T1000 (cell line): ENCODE measurements at regions not wholly inside any gene's neighbourhood (a gene's known extent, or its start where the extent isn't known, plus 50 kb on each side); places are given as distances from the start of the nearest gene placed in this dataset.

ENCODE experiments used
- DNase-seq: peaks from one replicate; lab custom pipeline; 2025; ENCODE audit warnings: mixed read lengths; lab: John Stamatoyannopoulos, UW

DNA sequence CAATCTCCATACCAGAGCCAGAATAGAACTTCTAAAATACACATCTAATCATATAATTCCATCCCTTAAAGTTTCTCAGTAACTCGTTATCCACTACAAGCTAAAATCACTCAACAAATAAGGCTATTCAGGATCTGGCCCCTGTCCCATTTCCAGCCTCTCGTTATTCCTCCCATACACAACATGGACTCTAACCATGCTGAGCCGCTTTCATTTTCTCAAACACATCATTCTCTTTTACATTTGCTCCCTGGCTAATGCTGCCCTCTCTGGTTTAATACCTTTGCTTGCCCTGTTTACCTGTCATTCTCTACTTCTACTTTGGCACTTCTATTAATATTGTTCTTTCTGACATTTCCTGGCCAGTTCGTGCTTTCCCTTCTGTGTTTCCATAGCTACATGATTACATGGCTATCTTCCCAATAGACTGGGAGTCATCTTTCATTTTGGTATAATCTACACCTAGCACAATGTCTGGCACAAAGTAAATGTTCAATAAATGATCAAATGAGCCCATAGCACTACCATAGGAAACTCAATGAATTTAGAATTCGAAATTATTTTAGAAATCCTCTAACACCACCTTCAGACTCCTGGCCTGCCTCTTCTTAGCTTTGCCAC lies 163.6 kb upstream of the VRK2 start:
- DNase-seq: peak; percentile 1

DNA sequence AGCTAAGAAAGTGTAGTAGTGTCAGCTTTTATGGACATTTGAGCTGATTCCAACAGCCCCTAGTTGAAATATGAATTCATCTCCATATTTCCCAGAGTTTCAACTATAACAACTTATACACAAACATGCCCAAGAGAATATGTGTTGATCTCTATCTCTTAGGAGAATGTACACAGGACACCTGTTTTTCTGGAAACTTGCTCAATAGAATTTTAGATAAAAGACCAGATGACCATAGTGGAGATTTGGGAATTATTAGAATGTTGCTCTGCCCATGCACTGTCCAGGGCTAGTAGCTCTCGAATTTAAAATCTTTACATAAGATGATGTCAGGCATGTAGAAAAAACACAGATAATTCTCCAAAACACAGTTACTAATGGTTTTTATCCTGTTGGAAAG lies 162.3 kb upstream of the VRK2 start:
- DNase-seq: no peak

DNA sequence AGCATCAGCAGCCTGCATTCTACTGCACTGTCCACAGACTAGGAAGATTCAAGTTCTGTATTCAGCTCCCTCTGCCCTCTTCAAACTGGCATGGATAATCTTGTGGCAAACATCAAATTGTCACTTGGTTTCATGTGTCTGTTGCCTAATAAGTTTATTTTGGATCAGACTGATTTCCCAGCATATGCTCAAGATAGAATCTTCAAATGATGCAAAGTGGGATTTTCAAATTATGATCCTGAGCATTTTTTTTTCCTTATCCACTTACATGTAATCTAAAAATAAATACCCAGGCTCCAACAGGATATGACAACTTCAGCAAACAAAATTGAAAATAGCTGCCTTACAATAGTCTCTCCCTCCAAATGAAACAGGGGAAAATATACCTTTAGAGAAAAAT lies 160.9 kb upstream of the VRK2 start:
- no peak for DNase-seq

DNA sequence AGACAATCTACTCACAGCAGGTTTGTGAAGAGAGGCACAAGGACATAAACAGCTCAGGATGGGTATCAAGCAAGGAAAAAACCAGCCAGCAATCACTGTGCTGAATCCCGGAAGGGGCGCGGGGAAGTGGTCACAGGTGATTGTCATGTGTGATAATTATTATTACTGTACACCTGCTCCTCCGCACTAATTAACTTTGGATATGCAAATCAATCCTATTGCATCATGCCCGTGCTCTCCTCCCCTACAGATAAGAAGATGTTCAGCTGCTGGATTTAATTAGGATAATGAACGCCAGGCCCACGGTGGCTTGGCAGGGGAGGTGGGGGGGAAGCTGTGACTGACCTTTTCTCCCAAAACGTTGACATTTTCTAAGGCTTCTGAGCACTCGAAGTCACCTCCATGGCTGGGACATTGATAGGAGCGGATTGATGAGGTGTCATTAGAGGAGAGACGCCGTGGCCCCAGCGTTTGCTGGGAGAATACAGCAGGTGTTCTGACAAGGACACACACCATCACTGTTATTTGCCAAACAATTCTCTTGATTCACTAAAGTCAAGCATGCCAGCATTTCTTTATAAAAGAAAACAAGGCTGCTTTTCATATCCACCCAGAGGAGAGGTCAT lies 160.3 kb upstream of the VRK2 start:
- DNase-seq: no peak

DNA sequence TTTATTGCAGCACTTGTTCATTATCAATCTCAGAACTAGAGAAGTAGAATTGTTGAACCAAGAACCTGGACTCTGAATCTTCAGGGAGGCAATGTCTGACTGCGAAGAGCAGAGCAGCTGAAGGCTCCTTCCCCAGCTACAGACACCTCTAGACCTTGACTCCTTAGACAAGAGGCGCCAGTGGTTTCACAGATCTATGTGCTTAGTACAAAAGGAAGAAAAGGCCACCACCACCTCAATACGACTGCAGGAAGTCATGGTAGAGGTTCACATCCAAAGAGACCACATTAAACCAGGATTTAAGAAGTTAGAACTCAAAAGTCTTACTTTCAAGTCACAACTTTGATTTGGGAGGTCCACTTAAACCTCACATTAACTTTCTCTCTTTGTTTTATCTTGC lies 158.1 kb upstream of the VRK2 start:
- no peak for DNase-seq

GRCh38 chr2:57890464-57890863 lies 156.1 kb upstream of the VRK2 start:
- no peak for DNase-seq

DNA sequence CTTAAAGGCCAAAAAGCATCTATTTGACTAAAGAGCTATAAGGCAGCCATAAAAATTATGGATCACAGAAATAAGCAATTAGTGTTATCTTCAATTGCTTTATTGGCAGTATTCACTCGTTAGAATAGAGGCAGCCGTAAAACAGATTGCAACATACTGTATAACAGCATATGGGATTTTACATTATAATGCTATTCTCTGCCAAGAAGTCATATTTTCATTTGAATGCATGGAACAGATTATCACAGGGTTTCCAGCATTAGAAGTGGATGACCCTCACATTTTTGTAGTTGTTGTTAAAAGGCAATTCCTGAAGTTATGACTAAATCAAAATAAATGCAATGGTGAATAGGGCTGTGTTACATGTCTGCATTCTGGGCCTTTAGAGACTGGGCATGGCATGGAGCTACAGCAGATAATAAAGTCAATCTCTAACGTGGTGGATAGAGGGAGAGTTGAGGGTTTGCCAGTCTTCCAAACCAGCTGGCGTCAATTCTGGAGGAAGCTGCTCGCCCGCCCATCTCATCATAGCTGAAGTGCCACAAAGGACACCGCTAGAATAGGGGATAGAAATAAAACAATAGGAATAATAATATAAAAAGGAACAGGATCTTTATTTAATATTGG lies 155.4 kb upstream of the VRK2 start:
- no peak for DNase-seq

- DNase-seq: no peak
These were observed 153.7 kb upstream of the VRK2 start for GRCh38 chr2:57892920-57893319.

GRCh38 chr2:57893347-57893746 lies 153.3 kb upstream of the VRK2 start:
- no peak for DNase-seq

DNA sequence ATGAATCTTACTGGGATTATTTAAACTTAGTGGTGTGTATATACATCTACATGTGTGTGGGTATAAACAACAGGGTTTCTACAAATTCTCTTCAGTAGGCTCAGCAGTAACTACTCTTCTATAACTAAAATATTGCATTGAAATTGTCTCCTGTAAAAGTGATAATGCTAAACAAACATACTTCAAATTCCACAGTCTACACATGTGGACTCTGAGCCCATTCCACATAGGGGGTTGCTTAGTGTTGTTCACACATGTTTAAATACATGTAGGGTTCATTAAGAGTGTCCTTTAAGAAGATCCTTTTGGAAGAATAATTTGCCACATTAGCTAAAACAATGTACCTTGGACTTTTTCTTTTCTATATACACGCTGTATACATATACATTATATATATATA lies 152.8 kb upstream of the VRK2 start:
- no peak for DNase-seq

GRCh38 chr2:57894381-57894780 lies 152.2 kb upstream of the VRK2 start:
- no peak for DNase-seq

DNA sequence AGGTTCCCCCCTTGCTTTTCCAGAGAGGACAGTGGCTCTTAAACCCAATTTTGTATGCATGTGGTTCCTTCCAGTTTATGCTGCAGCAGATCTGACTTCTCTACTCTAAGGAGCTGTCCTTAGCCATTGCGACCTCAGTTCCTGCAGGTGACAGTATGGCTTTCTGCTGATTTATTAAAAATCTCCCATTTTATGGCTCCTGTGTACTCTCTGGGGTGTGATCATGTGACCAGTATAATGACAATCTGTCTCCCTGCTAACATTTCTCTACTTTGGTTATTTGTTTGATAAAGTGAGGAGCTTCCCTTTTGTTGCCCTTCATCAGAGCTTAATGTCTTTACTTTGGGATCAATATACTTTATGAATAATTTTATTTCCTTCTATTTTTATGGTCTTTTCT lies 148.7 kb upstream of the VRK2 start:
- no peak for DNase-seq

GRCh38 chr2:57899898-57900297 lies 146.7 kb upstream of the VRK2 start:
- DNase-seq: no peak

GRCh38 chr2:57902578-57902977 lies 144.0 kb upstream of the VRK2 start:
- no peak for DNase-seq

- no peak for DNase-seq
These were observed 140.4 kb upstream of the VRK2 start for GRCh38 chr2:57906152-57906732.

DNA sequence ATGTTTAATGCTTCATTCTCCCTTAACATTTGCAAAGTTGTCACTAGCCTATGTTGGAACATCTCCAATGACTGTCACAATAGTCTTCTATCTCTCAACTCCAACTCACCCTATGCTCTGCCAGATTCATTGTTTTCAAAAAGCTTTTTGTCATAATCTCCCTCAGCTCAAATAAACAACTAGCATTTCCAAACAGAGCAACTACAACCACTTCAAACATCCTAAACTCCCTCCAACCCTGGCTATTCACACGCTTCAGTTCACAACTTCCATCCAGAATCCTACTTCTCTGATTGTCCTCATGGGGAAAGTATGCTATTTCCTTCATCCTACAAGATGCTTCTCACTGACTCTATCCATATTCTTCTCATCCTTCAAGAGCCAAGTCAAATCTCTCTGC lies 139.2 kb upstream of the VRK2 start:
- no peak for DNase-seq

GRCh38 chr2:57908736-57909161 lies 137.9 kb upstream of the VRK2 start:
- DNase-seq: no peak

GRCh38 chr2:57918126-57918525 lies 128.5 kb upstream of the VRK2 start:
- no peak for DNase-seq

GRCh38 chr2:57920342-57920939 lies 126.2 kb upstream of the VRK2 start:
- DNase-seq: no peak

DNA sequence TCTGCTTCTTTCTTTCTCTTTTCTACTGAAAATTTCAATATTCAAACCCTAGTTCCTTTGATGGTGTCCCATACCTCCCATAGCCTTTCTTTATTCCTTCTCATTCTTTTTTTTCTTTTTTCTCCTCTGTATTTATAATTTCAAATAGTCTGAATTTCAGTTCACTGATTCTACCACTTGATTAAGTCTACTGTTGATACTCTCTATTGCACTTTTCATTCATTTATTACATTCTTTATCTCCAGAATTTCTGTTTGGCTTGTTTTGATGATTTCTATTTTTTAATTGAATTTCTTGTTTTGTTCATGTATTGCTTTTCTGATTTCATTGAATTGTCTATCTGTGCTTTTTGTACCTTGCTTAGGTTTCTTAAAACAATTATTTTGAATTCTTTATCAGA lies 111.9 kb upstream of the VRK2 start:
- no peak for DNase-seq

- DNase-seq: no peak
These were observed 110.4 kb upstream of the VRK2 start for GRCh38 chr2:57936216-57936615.

- DNase-seq: no peak
These were observed 109.2 kb upstream of the VRK2 start for GRCh38 chr2:57937456-57937855.

DNA sequence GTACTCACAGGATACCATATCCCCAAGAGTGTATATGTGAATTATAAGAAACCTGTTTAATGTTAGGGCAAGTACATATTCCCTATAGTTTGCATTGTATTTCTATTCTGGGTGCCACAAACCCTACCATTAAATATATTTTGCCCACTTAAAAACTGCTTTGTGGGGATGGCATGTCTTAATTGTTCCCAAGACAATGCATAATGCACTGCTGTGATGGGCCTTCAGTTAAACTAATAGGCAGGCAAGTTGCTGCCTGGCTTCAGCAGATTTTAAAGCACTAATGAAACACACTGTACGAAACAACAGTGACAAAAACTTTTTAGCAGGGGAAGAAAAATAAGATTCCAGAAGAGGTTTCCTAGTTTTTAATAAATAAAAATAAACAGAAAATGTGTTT lies 104.8 kb upstream of the VRK2 start:
- DNase-seq: no peak
